ENCODE measurements at regions not wholly inside any gene's neighbourhood (a gene's known extent, or its start where the extent isn't known, plus 50 kb on each side); places are given as distances from the start of the nearest gene placed in this dataset.

- no peak for TF ChIP-seq GATA3 (IDR thresholded peaks at IDR 0.05; ENCODE audit: low read depth, low read length)
- no peak for TF ChIP-seq GATA2 (IDR thresholded peaks at IDR 0.05; ENCODE audit: low read depth, low read length)
These were observed 198.7 kb upstream of the PBX1 start for GRCh38 chr1:164360265-164360664.

- TF ChIP-seq GATA3 (IDR thresholded peaks at IDR 0.05; ENCODE audit: low read depth, low read length) (no peak), GATA2 (IDR thresholded peaks at IDR 0.05; ENCODE audit: low read depth, low read length) (no peak)
These were observed 197.1 kb upstream of the PBX1 start for GRCh38 chr1:164361927-164362326.

- TF ChIP-seq GATA2 (IDR thresholded peaks at IDR 0.05; ENCODE audit: low read depth, low read length), result no peak
- TF ChIP-seq GATA3 (IDR thresholded peaks at IDR 0.05; ENCODE audit: low read depth, low read length), result no peak
These were observed 195.0 kb upstream of the PBX1 start for GRCh38 chr1:164363980-164364379.

GRCh38 chr1:164366014-164366413 lies 193.0 kb upstream of the PBX1 start:
- TF ChIP-seq GATA3 (IDR thresholded peaks at IDR 0.05; ENCODE audit: low read depth, low read length), result no peak
- TF ChIP-seq GATA2 (IDR thresholded peaks at IDR 0.05; ENCODE audit: low read depth, low read length), result no peak

- TF ChIP-seq GATA2 (IDR thresholded peaks at IDR 0.05; ENCODE audit: low read depth, low read length), result no peak
- no peak for TF ChIP-seq GATA3 (IDR thresholded peaks at IDR 0.05; ENCODE audit: low read depth, low read length)
These were observed 189.2 kb upstream of the PBX1 start for GRCh38 chr1:164369698-164370365.

GRCh38 chr1:164380893-164381292 lies 178.1 kb upstream of the PBX1 start:
- TF ChIP-seq GATA2 (IDR thresholded peaks at IDR 0.05; ENCODE audit: low read depth, low read length) (no peak), GATA3 (IDR thresholded peaks at IDR 0.05; ENCODE audit: low read depth, low read length) (no peak)

GRCh38 chr1:164382384-164382783 lies 176.6 kb upstream of the PBX1 start:
- TF ChIP-seq GATA2 (IDR thresholded peaks at IDR 0.05; ENCODE audit: low read depth, low read length) (no peak), GATA3 (IDR thresholded peaks at IDR 0.05; ENCODE audit: low read depth, low read length) (no peak)

GRCh38 chr1:164384262-164384661 lies 174.7 kb upstream of the PBX1 start:
- TF ChIP-seq GATA3 (IDR thresholded peaks at IDR 0.05; ENCODE audit: low read depth, low read length) (no peak), GATA2 (IDR thresholded peaks at IDR 0.05; ENCODE audit: low read depth, low read length) (no peak)

- TF ChIP-seq GATA2 (IDR thresholded peaks at IDR 0.05; ENCODE audit: low read depth, low read length) (no peak), GATA3 (IDR thresholded peaks at IDR 0.05; ENCODE audit: low read depth, low read length) (no peak)
These were observed 141.8 kb upstream of the PBX1 start for GRCh38 chr1:164417016-164417704.

- TF ChIP-seq GATA2 (IDR thresholded peaks at IDR 0.05; ENCODE audit: low read depth, low read length), result no peak
- no peak for TF ChIP-seq GATA3 (IDR thresholded peaks at IDR 0.05; ENCODE audit: low read depth, low read length)
These were observed 135.8 kb upstream of the PBX1 start for GRCh38 chr1:164423136-164423535.

- TF ChIP-seq GATA2 (IDR thresholded peaks at IDR 0.05; ENCODE audit: low read depth, low read length) (no peak), GATA3 (IDR thresholded peaks at IDR 0.05; ENCODE audit: low read depth, low read length) (no peak)
These were observed 125.7 kb upstream of the PBX1 start for GRCh38 chr1:164433141-164433817.

- TF ChIP-seq GATA3 (IDR thresholded peaks at IDR 0.05; ENCODE audit: low read depth, low read length), result no peak
- TF ChIP-seq GATA2 (IDR thresholded peaks at IDR 0.05; ENCODE audit: low read depth, low read length), result no peak
These were observed 125.2 kb upstream of the PBX1 start for GRCh38 chr1:164433818-164434170.

GRCh38 chr1:164440232-164440631 lies 118.8 kb upstream of the PBX1 start:
- TF ChIP-seq GATA3 (IDR thresholded peaks at IDR 0.05; ENCODE audit: low read depth, low read length), result no peak
- no peak for TF ChIP-seq GATA2 (IDR thresholded peaks at IDR 0.05; ENCODE audit: low read depth, low read length)

- no peak for TF ChIP-seq GATA2 (IDR thresholded peaks at IDR 0.05; ENCODE audit: low read depth, low read length)
- no peak for TF ChIP-seq GATA3 (IDR thresholded peaks at IDR 0.05; ENCODE audit: low read depth, low read length)
These were observed 115.8 kb upstream of the PBX1 start for GRCh38 chr1:164443166-164443565.

GRCh38 chr1:164443836-164444235 lies 115.1 kb upstream of the PBX1 start:
- no peak for TF ChIP-seq GATA3 (IDR thresholded peaks at IDR 0.05; ENCODE audit: low read depth, low read length)
- TF ChIP-seq GATA2 (IDR thresholded peaks at IDR 0.05; ENCODE audit: low read depth, low read length), result no peak
